ENCODE measurements at regions not wholly inside any gene's neighbourhood (a gene's known extent, or its start where the extent isn't known, plus 50 kb on each side); places are given as distances from the start of the nearest gene placed in this dataset.

DNA sequence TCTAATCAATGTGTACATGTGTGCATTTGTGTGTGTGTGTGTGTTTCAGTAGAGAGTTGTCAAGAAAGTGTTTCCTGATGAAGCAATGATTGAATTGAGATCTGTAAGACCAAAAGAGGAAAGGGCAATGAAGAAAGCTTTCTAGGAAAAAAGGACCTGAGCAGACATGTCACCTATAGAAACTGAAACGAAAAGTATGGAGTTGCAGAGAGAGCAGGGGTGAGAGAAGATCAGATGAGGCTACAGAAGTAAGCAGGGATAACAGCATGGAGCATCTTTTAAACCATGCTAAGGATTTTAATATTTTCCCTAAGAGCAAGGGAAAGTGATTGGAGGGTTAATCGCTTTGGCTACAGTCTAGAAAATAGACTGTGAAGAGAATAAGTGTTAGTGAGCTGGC is 1459.4 kb upstream of the TENM4 start:
- no peak for TF ChIP-seq CTCF (IDR thresholded peaks at IDR 0.05)

- TF ChIP-seq CTCF (IDR thresholded peaks at IDR 0.05) = no peak
Measured at GRCh38 chr11:80899381-80899780, 1458.6 kb upstream of the TENM4 start.

DNA sequence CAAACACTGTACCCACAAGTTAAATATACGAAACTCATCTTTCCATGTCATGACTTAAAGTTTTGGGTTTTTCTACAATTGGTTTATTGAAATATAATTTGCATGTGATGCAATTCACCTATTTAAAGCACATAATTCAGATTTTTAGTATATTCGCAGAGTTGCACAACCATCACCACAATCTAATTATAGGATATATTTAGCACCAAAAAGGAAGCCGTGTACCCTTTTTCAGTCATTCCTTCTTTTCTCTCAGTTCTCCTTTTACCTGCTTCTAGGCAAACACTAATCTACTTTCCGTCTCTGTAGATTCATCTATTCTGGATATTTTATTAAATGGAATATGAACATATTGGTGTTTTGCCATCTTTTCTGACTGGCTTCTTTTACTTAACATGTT is 1458.1 kb upstream of the TENM4 start:
- no peak for TF ChIP-seq CTCF (IDR thresholded peaks at IDR 0.05)

- no peak for TF ChIP-seq CTCF (IDR thresholded peaks at IDR 0.05)
Measured at GRCh38 chr11:80886684-80887083, 1445.9 kb upstream of the TENM4 start.

DNA sequence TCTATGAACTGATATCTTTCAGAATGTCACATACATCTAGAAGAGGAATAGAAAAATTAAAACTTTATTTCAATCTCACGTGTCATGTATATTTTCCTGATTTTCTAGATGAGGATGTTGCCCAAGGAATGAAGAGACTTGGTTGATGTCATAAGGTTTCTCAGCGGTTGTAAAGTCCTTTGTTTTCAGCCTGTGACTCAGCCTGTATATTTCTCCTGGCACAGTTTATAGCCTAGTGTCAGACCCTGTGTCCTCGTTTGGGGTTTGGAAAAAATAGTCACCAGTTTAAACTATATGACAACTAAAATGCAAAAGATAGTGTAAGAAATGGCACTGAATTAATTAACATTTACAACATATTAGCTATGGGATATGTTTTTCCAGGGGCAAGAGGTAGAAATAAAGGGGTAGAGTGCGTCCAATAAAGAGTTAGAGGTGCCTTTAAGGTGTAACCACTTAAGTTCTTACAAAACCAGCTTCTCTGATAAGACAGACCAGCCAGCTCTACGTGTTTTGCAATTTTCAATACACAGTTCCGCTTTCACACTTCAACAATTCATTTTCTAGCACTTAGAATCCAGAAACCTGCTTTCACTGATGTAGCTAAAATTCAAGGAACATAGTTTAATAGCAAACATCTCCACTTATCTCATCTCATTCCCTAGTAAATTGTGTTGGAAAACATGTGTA is 1432.6 kb upstream of the TENM4 start:
- no peak for TF ChIP-seq CTCF (IDR thresholded peaks at IDR 0.05)

DNA sequence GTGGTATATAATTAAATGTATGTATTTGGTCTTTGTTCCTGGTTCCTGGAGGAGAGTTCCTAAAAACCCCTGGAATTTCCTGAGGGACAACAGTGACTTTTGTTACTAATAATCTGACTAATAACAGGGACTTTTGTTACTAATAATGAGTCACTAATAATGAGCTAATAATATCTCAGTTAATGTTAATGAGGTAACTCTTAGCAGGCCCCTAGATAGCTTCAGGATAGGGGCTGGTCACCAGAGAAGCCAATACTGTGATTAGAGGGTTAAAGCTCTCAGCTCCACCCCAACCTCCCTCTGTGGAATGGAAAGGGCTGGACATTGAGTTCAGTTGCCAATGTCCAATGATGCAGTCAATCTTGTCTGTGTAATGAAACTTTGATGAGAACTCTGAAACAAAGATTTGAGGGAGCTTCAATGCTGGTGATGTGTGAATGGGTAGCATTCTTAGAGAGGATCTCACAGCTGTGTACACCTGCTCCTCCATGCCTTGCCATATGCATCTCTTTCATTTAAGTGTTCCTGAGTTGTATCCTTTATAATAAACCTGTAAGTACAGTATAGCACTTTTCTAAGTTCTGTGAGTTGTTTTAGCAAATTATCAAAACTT is 1431.4 kb upstream of the TENM4 start:
- no peak for TF ChIP-seq CTCF (IDR thresholded peaks at IDR 0.05)

GRCh38 chr11:80868831-80869230 is 1428.0 kb upstream of the TENM4 start:
- no peak for TF ChIP-seq CTCF (IDR thresholded peaks at IDR 0.05)
